Fibroblast of the aortic adventitia (primary cell): ENCODE measurements at regions not wholly inside any gene's neighbourhood (a gene's known extent, or its start where the extent isn't known, plus 50 kb on each side); places are given as distances from the start of the nearest gene placed in this dataset.

Experiments
- DNase-seq: peaks from one replicate; pipeline ENCODE4 v3.0.0-alpha.2; 2010; ENCODE audit warnings: low read depth
- H3K4me3 ChIP-seq: 2 replicates; pipeline ENCODE4 v1.5.1; 2011; ENCODE audit warnings: low read depth, mild to moderate bottlenecking, control low read depth, low read length, moderate library complexity
- TF ChIP-seq, protein P1 (sequence below): IDR thresholded peaks from 2 replicates; pipeline ENCODE4 v1.5.1; 2011; ENCODE audit warnings: mild to moderate bottlenecking, low read length, control low read depth, inconsistent platforms; ENCODE audit not compliant: insufficient read depth

- no peak overlapping the region for H3K4me3 ChIP-seq
- TF ChIP-seq, protein P1, sequence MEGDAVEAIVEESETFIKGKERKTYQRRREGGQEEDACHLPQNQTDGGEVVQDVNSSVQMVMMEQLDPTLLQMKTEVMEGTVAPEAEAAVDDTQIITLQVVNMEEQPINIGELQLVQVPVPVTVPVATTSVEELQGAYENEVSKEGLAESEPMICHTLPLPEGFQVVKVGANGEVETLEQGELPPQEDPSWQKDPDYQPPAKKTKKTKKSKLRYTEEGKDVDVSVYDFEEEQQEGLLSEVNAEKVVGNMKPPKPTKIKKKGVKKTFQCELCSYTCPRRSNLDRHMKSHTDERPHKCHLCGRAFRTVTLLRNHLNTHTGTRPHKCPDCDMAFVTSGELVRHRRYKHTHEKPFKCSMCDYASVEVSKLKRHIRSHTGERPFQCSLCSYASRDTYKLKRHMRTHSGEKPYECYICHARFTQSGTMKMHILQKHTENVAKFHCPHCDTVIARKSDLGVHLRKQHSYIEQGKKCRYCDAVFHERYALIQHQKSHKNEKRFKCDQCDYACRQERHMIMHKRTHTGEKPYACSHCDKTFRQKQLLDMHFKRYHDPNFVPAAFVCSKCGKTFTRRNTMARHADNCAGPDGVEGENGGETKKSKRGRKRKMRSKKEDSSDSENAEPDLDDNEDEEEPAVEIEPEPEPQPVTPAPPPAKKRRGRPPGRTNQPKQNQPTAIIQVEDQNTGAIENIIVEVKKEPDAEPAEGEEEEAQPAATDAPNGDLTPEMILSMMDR, result no peak
- DNase-seq, result no peak
Observed at GRCh38 chr21:30058928-30059327, 107.7 kb downstream of the CLDN17 start.

DNA sequence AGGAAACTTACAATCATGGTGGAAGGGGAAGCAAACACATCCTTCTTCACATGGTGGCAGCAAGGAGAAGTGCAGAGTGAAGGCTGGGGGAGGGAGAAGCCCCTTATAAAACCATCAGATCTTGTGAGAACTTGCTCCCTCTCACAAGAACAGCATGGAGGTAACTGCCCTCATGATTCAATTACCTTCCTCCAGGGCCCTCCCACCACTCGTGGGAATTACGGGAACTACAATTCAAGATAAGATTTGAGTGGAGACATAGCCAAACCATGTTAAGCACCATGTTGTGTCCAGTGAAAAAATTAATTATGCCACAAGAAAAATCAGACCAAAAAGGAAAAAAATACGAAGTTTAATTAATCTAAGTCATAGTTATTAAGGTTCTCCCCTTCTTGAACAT is 109.5 kb downstream of the CLDN17 start:
- H3K4me3 ChIP-seq, result no peak overlapping the region
- DNase-seq, result no peak
- TF ChIP-seq, protein P1, result no peak

- TF ChIP-seq, protein P1, result no peak
- no peak for DNase-seq
- H3K4me3 ChIP-seq, result no peak overlapping the region
Observed at GRCh38 chr21:30048570-30048969, 108.8 kb upstream of the GRIK1 start.

DNA sequence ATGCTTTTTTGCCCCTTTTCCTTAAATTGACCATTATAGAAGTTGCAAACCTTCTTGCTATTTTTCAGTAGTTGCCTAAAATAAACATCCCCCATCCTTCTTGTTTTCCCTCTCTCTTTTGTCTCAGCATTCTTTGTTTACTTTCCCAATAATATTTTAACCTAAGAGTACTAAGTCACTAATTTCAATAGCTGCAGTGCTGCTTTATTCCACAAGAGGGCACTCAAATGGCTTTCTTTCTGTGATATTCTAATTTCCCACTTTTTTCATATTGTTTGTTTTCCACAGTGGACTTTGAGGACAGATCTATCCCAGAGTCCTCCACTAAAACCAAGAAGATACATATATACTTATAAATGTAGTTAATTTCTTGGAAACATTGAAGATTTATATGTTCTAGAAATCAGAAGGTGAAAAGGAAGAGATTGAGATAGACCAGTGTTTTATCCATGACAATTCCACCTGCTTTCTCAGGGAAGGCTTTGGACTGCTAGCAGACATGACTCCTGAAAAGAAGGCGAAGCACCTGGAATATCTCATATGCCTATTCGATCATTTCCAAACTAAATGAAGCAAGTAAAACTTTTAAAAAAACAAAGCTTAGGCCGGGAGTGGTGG is 104.8 kb upstream of the GRIK1 start:
- TF ChIP-seq, protein P1, result peak; percentile 89
- peak; percentile 36 for DNase-seq

GRCh38 chr21:30042443-30042842 is 102.6 kb upstream of the GRIK1 start:
- TF ChIP-seq, protein P1, result no peak
- H3K4me3 ChIP-seq, result no peak overlapping the region
- no peak for DNase-seq

More for the DNA sequence above, 104.8 kb upstream of the GRIK1 start:
- no peak overlapping the region for H3K4me3 ChIP-seq

- DNase-seq, result no peak
- H3K4me3 ChIP-seq, result no peak overlapping the region
- TF ChIP-seq, protein P1, result no peak
Observed at GRCh38 chr21:30033441-30033840, 93.6 kb upstream of the GRIK1 start.

GRCh38 chr21:30030416-30030815 is 90.6 kb upstream of the GRIK1 start:
- TF ChIP-seq, protein P1, result no peak
- no peak for DNase-seq
- H3K4me3 ChIP-seq, result no peak overlapping the region
